DND-41 (cell line): ENCODE measurements at regions not wholly inside any gene's neighbourhood (a gene's known extent, or its start where the extent isn't known, plus 50 kb on each side); places are given as distances from the start of the nearest gene placed in this dataset.

Experiments used
- EZH2 ChIP-seq: IDR thresholded peaks from 3 replicates; pipeline ENCODE4 v1.6.1; 2012; ENCODE audit warnings: borderline replicate concordance, low read depth, mild to moderate bottlenecking, moderate library complexity, low read length, inconsistent platforms; ENCODE audit not compliant: severe bottlenecking
- TF ChIP-seq, protein P1 (sequence below): IDR thresholded peaks from 2 replicates; pipeline ENCODE4 v1.5.1; 2012; ENCODE audit warnings: borderline replicate concordance, low read length, moderate library complexity, mild to moderate bottlenecking; ENCODE audit not compliant: poor library complexity, severe bottlenecking; ENCODE audit errors: extremely low read depth

DNA sequence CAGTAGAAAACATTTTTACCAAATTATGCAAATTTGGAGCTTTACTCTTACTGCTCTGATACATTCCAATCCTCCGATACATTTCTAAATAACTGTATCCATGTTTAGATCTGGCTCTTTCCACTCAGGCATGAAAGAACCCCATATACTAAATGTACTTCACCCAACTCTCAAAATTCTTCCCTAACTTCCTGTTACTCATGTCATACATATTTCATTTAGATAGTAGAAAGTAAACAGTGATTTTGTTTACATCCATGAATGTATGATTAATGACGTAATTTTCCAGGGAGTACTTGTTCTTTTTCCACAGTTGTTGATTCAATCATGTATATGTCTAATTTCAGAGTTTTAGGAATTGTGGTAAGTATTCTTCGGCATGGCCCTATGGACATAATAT, 1426.5 kb upstream of the C9orf72 start:
- TF ChIP-seq, protein P1, sequence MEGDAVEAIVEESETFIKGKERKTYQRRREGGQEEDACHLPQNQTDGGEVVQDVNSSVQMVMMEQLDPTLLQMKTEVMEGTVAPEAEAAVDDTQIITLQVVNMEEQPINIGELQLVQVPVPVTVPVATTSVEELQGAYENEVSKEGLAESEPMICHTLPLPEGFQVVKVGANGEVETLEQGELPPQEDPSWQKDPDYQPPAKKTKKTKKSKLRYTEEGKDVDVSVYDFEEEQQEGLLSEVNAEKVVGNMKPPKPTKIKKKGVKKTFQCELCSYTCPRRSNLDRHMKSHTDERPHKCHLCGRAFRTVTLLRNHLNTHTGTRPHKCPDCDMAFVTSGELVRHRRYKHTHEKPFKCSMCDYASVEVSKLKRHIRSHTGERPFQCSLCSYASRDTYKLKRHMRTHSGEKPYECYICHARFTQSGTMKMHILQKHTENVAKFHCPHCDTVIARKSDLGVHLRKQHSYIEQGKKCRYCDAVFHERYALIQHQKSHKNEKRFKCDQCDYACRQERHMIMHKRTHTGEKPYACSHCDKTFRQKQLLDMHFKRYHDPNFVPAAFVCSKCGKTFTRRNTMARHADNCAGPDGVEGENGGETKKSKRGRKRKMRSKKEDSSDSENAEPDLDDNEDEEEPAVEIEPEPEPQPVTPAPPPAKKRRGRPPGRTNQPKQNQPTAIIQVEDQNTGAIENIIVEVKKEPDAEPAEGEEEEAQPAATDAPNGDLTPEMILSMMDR: no peak
- TF ChIP-seq EZH2: no peak
